ENCODE measurements at regions not wholly inside any gene's neighbourhood (a gene's known extent, or its start where the extent isn't known, plus 50 kb on each side); places are given as distances from the start of the nearest gene placed in this dataset.

- TF ChIP-seq POLR2A (IDR thresholded peaks at IDR 0.05) (no peak), CTCF (IDR thresholded peaks at IDR 0.05 in 4 of 5, conservative IDR thresholded peaks at IDR 0.05 in 1 of 5) (no peak)
Measured at GRCh38 chr18:45365835-45366234, 249.4 kb upstream of the SLC14A2 start.
